GM21515 (cell line): ENCODE measurements at regions not wholly inside any gene's neighbourhood (a gene's known extent, or its start where the extent isn't known, plus 50 kb on each side); places are given as distances from the start of the nearest gene placed in this dataset.
"Not testable (repeated sequence)": the region's sequence is repeated elsewhere in the genome, so short reads cannot be mapped to it uniquely, and the experiment has no call there.

Source experiments
- ATAC-seq: cut with Tn5 transposase; IDR thresholded peaks from one replicate; pipeline ENCODE4 v1.9.1; 2021; ENCODE audit not compliant: unreplicated experiment

DNA sequence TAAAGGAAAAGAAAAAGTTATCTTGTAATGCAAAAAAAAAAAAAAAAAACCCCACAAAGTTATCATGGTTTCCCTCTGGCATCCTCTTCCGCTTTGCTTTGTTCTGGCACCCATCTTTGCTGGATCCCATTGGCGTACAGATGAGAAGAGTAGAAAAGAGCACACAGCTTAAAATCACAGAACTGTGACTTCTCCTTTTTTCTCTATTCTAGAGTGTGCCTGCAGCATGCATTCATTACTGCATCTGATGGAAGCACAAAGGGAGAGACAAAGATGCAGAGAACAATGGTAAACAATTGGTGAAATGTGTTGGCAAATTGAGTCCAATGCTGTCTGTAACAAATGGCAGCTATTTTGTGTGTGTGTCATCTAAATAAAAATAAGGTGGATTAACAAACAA, 440.8 kb upstream of the PIK3R1 start:
- no peak for ATAC-seq

DNA sequence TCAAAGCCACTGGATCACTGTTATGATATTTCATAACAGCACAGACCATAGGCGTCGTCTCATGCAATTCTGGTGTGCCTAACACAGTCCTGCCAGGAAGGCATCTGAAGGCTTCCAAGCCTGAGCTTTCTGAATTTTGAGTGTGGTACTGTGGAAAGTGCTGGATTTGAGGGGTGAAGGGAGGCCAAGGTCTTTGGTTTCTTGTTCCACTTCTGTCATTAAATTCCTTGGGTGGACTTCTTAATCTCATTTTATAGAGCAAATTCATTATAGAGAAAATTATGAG, 441.3 kb upstream of the PIK3R1 start:
- no peak for ATAC-seq

- no peak for ATAC-seq
Measured at GRCh38 chr5:67773411-67774266, 441.9 kb upstream of the PIK3R1 start.

DNA sequence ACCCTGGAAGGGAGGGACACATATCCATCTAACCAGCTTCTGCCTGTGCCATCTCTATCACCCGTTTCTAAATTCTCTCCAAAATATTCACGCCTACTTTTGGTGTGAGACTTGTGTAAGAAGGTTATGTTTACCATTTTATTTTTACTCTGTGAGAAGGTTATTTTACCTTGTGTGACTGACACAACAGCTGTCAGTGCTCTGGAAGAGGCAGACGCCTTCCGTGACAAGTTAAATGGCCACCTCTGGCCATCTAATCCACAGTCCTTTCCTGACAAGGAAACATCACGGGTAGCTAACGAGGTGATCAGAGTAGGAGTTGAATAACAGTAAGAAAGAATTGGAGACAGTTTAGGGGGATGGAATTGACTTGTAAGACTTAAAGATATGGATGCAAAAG, 443.8 kb upstream of the PIK3R1 start:
- ATAC-seq, result no peak

DNA sequence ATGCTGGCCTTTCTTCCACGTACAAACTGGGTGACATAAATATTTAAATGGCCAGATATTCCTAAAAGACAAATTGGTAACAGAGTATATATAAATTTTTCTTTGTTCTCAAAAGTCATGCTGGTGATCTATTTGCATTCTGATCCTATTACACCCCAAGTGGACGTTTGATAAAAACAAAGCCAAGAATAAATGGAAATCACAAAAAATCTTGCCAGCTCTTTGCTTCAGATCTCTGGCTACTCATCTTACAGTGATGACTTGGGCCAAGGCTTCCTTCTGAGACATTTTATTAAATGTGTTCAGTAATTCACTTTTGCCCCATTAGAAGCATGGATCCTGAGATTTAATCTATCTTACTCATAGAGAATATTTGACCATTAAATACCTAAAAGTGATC, 444.3 kb upstream of the PIK3R1 start:
- no peak for ATAC-seq

GRCh38 chr5:67770431-67771025, 445.0 kb upstream of the PIK3R1 start:
- no peak for ATAC-seq

DNA sequence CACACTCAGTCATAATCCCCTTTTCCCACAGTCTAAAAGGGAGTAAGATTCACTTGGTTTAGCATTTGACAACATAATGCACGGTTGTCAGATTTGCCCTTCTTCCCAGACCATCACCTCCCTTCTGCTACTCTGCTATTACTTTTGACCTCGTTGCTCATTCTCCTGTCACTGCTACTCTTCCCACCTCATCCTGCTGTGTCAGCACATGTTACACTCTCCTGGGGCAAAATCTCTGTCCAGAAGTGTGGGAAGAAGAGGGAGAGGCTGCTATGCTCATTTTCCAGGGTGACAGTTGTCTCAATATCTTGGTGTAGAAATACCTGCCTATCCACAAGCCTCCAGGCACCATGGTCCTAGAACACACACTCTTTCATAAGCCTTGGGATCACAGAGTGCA, 449.9 kb upstream of the PIK3R1 start:
- ATAC-seq, result no peak

DNA sequence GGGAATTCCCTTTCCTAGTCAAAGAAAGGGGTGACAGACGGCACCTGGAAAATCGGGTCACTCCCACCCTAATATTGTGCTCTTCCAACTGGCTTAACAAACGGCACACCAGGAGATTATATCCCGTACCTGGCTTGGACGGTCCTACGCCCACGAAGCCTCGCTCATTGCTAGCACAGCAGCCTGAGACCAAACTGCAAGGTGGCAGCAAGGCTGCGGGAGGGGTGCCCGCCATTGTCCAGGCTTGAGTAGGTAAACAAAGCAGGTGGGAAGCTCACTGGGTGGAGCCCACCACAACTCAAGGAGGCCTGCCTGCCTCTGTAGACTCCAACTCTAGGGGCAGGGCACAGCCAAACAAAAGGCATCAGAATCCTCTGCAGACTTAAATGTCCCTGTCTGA, 457.8 kb upstream of the PIK3R1 start:
- not testable (repeated sequence) for ATAC-seq

- ATAC-seq, result no peak
Measured at GRCh38 chr5:67752357-67752708, 463.2 kb upstream of the PIK3R1 start.

- ATAC-seq, result no peak
Measured at GRCh38 chr5:67748165-67748690, 467.3 kb upstream of the PIK3R1 start.

- ATAC-seq, result no peak
Measured at GRCh38 chr5:67747096-67747495, 468.5 kb upstream of the PIK3R1 start.

DNA sequence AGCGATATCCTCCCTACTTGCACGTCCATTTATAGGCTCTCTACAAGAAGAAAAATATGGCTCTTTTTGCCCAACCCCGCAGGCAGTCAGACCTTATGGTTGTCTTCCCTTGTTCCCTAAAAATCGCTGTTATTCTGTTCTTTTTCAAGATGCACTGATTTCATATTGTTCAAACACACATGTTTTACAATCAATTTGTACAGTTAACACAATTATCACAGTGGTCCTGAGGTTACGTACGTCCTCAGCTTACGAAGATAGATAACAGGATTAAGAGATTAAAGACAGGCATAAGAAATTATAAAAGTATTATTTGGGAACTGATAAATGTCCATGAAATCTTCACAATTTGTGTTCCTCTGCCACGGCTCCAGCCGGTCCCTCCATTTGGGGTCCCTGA, 468.9 kb upstream of the PIK3R1 start:
- not testable (repeated sequence) for ATAC-seq

GRCh38 chr5:67746103-67746502, 469.5 kb upstream of the PIK3R1 start:
- no peak for ATAC-seq

- ATAC-seq, result no peak
Measured at GRCh38 chr5:67732921-67733320, 482.6 kb upstream of the PIK3R1 start.

DNA sequence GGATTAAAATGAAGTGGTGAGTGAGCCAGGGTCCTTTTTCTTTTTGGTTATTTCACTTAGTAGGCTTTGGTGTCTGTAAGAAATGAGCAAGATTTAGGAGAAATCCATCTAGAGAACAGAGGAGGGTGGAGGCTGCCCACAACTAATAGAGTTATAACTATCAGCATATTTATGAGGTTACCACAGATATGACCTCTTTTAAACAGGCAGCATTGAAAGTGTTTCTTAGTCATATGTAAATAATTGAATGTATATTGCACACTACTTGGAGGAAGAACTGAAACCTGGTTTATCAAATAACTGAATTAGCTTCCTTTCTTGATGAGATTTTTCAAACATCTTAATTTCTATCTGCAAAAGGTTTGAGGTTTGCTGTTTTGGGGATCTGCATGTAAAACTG, 483.1 kb upstream of the PIK3R1 start:
- no peak for ATAC-seq

DNA sequence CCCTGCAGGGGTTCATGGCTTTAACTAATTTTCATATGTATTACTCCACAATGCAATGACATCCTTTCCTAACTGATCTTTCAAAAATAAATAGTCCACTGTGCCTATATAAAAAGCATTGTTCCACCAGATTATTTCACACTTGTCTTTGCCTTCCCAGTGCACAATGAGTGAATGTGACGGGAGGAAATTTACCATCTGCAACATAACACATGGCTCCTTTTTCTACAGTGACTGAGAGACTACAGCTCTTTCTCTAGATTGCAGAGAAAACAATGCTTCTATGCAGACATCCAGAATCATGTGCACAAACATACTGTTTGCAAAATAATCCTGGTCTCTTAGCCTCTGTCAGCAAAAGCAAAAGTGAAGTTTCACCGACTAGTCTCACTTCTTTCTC, 483.7 kb upstream of the PIK3R1 start:
- ATAC-seq, result no peak

DNA sequence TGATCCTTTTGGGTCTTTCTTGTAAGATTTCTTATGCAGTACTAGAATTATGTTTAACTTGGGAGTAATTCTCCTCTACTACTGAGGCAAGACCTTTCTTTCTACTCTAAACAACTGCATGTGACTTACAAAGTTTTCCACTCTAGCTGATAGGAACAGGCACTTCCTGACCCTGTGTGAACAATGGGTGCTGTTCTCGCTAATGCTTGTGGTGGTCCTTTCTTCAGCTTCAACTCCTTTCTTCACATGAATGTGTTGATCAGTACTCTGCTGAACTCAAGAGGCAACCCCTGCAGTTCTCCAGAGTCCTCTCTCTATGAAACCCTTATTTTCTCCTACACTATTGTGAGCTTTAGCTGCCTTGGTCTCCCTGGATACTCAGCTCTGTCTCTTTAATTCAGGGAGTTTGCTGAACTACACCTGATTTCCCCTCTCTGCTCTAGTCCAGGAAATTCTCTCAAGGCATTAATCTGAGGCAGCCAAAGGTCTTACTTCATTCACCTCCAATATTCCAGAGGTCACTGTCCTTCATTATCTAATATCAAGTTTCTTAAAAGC, 484.6 kb upstream of the PIK3R1 start:
- no peak for ATAC-seq

- ATAC-seq, result no peak
Measured at GRCh38 chr5:67728326-67728890, 487.1 kb upstream of the PIK3R1 start.

GRCh38 chr5:67725604-67726003, 490.0 kb upstream of the PIK3R1 start:
- no peak for ATAC-seq

- no peak for ATAC-seq
Measured at GRCh38 chr5:67724412-67725135, 491.0 kb upstream of the PIK3R1 start.

DNA sequence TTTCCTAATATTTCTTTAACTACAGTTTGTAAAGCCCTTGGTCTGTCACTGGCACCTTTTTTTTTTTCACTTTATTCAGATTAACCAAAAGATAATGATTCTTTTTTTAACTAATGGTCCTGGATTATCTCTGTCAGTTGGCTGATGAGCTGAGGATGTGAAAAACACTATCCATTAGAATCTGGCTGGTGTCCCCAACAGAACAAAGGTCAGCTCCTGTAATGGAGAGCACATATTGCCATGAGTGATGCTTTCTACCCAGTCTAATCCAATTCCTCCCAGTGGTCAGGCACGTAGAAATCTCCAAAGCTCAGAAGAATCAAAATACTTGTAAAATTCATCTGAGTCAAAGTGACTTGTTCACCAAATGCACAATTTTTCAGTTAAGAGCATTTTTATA, 491.7 kb upstream of the PIK3R1 start:
- ATAC-seq, result no peak
